ENCODE measurements at regions not wholly inside any gene's neighbourhood (a gene's known extent, or its start where the extent isn't known, plus 50 kb on each side); places are given as distances from the start of the nearest gene placed in this dataset.

DNA sequence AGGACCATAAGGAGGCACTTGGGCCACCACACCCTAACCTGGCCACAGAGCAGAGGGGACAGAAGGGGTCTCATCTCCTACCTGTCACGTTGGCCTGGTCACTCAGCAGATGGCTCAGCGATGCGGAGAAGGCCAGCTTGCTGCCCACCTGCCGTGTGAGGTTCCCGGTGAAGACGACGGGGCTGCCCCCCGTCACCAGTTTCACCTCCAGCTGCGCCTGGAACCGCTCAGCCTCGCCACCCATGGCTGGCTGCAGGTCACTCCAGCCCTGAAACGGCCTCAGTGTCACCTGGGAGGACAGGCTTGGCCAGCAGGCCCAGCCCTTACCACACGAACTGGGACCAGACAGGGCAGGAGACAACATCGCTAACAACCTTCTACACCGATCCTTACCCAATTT, 116.8 kb downstream of the RMI2 start:
- Histone ChIP-seq H3K36me3 (ENCODE audit: control insufficient read depth, insufficient read depth, low read length) (no peaks in the 10 kb centered on the region), H3K4me1 (ENCODE audit: control insufficient read depth, insufficient read depth, low read length) (no peaks in the 10 kb centered on the region), H3K27me3 (ENCODE audit: control insufficient read depth, insufficient read depth, low read length) (no peaks in the 10 kb centered on the region), H3K27ac (ENCODE audit: low read length) (no peak overlapping the region), H3K9me3 (ENCODE audit: control insufficient read depth, insufficient read depth, low read length) (no peaks in the 10 kb centered on the region), H3K4me3 (ENCODE audit: low read length) (no peak overlapping the region)
- no peak overlapping the region for H3K27ac Mint-ChIP-seq
- H3K36me3 Mint-ChIP-seq = no peaks in the 10 kb centered on the region
- DNase-seq (no peak), ATAC-seq (no peak)
- no peak overlapping the region for H3K4me3 Mint-ChIP-seq
- TF ChIP-seq, protein P1, sequence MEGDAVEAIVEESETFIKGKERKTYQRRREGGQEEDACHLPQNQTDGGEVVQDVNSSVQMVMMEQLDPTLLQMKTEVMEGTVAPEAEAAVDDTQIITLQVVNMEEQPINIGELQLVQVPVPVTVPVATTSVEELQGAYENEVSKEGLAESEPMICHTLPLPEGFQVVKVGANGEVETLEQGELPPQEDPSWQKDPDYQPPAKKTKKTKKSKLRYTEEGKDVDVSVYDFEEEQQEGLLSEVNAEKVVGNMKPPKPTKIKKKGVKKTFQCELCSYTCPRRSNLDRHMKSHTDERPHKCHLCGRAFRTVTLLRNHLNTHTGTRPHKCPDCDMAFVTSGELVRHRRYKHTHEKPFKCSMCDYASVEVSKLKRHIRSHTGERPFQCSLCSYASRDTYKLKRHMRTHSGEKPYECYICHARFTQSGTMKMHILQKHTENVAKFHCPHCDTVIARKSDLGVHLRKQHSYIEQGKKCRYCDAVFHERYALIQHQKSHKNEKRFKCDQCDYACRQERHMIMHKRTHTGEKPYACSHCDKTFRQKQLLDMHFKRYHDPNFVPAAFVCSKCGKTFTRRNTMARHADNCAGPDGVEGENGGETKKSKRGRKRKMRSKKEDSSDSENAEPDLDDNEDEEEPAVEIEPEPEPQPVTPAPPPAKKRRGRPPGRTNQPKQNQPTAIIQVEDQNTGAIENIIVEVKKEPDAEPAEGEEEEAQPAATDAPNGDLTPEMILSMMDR (IDR thresholded peaks at IDR 0.05) = no peak
- intact Hi-C loops (cut with micrococcal nuclease) = no loop called here
- WGBS (ENCODE audit: insufficient coverage) = 89% methylated on average over 15 of the region's 15 CpGs
- no peaks in the 10 kb centered on the region for H3K4me1 Mint-ChIP-seq
- no peaks in the 10 kb centered on the region for H3K9me3 Mint-ChIP-seq
- no peaks in the 10 kb centered on the region for H3K27me3 Mint-ChIP-seq (ENCODE audit: low read depth in 2 of 2)

DNA sequence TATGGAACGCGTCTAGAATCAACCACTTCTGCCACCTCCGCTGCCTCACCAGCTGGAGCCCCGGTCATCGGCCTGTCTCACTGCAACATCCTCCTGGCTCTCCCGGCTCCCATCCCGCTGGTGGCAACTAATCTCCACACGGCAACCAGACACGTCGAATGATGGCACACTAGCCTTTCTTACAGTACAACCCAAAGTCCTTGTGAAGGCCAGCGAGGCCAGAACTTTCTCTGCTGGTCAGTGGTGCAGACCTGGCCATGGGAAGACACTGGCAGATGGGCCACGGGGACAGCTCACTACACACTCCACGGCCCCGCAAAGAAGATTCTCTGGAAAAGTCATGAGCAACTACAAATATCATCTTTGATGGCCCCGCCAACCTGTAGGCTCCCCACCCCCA, 117.6 kb downstream of the RMI2 start:
- no peaks in the 10 kb centered on the region for H3K9me3 Mint-ChIP-seq

DNA sequence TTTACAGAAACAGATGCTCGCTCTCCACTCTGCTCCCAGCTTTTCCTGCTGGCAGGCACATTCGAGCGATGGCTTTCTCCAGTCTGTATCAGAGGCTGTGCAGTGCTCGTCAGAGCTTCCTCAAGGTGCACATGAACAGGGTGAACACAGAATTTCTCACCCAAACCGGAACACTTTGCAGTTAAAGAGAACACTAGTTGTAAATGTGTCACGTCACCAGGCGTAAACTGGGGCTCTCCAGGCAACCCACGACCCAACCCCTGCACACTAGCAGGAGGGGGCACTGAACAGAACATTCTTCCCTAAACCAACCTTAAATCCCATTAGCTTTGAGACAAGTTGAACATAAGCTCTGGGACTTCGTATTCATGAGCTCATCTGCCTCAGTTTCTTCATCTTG, 119.0 kb downstream of the RMI2 start:
- Histone ChIP-seq H3K4me1 (ENCODE audit: control insufficient read depth, insufficient read depth, low read length) (no peaks in the 10 kb centered on the region), H3K4me3 (ENCODE audit: low read length) (no peak overlapping the region), H3K36me3 (ENCODE audit: control insufficient read depth, insufficient read depth, low read length) (no peaks in the 10 kb centered on the region), H3K27ac (ENCODE audit: low read length) (no peak overlapping the region), H3K9me3 (ENCODE audit: control insufficient read depth, insufficient read depth, low read length) (no peaks in the 10 kb centered on the region), H3K27me3 (ENCODE audit: control insufficient read depth, insufficient read depth, low read length) (no peaks in the 10 kb centered on the region)
- Mint-ChIP-seq H3K9me3 (no peaks in the 10 kb centered on the region), H3K36me3 (no peaks in the 10 kb centered on the region), H3K4me3 (no peak overlapping the region), H3K4me1 (no peaks in the 10 kb centered on the region), H3K27ac (no peak overlapping the region), H3K27me3 (ENCODE audit: low read depth in 2 of 2) (no peaks in the 10 kb centered on the region)
- ATAC-seq (no peak), DNase-seq (no peak)
- WGBS (ENCODE audit: insufficient coverage) = 76% methylated on average over 9 of the region's 9 CpGs
- TF ChIP-seq, protein P1 (IDR thresholded peaks at IDR 0.05) = no peak
- intact Hi-C loops (cut with micrococcal nuclease) = no loop called here

More for the DNA sequence above, 117.6 kb downstream of the RMI2 start:
- Histone ChIP-seq H3K27ac (ENCODE audit: low read length) (no peak overlapping the region), H3K4me3 (ENCODE audit: low read length) (no peak overlapping the region), H3K36me3 (ENCODE audit: control insufficient read depth, insufficient read depth, low read length) (no peaks in the 10 kb centered on the region), H3K27me3 (ENCODE audit: control insufficient read depth, insufficient read depth, low read length) (no peaks in the 10 kb centered on the region), H3K9me3 (ENCODE audit: control insufficient read depth, insufficient read depth, low read length) (no peaks in the 10 kb centered on the region), H3K4me1 (ENCODE audit: control insufficient read depth, insufficient read depth, low read length) (no peaks in the 10 kb centered on the region)
- WGBS (ENCODE audit: insufficient coverage) = 95% methylated on average over 15 of the region's 15 CpGs
- Mint-ChIP-seq H3K4me3 (no peak overlapping the region), H3K27me3 (ENCODE audit: low read depth in 2 of 2) (no peaks in the 10 kb centered on the region), H3K27ac (peak overlapping the region in 1 of 2 donors; percentile 38), H3K36me3 (no peaks in the 10 kb centered on the region), H3K4me1 (no peaks in the 10 kb centered on the region)
- TF ChIP-seq, protein P1 (IDR thresholded peaks at IDR 0.05) = no peak
- intact Hi-C loops (cut with micrococcal nuclease) = no loop called here
- DNase-seq = no peak
- no peak for ATAC-seq

DNA sequence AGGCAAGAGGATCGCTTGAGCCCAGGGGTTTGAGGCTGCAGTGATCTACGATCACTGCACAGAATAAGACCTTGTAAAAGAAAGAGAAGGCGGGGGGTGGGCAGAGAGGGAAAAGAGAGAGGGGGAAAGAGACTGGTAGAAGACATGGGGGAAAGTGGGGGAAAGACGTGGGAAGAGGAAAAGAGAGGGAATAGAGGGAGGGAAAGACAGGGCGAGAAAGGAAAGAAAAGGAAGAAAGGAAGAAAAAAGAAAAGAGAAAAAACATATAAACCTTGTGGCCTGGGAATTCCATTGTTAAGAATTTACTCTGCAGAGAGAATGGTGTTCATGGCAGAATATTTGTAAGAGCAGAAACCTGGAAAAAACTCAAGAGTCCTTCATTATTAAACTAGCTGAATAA, 120.4 kb downstream of the RMI2 start:
- Mint-ChIP-seq H3K4me3 (no peak overlapping the region), H3K27ac (no peak overlapping the region), H3K9me3 (no peaks in the 10 kb centered on the region), H3K36me3 (no peaks in the 10 kb centered on the region), H3K4me1 (no peaks in the 10 kb centered on the region), H3K27me3 (ENCODE audit: low read depth in 2 of 2) (no peaks in the 10 kb centered on the region)
- no peak overlapping the region for H3K4me3 ChIP-seq (ENCODE audit: low read length)
- no peak overlapping the region for H3K27ac ChIP-seq (ENCODE audit: low read length)
- TF ChIP-seq, protein P1 (IDR thresholded peaks at IDR 0.05) = no peak
- intact Hi-C loops (cut with micrococcal nuclease) = no loop called here
- DNase-seq (no peak), ATAC-seq (no peak)
- H3K36me3 ChIP-seq (ENCODE audit: control insufficient read depth, insufficient read depth, low read length) = no peaks in the 10 kb centered on the region
- 87% methylated on average over 5 of the region's 5 CpGs for WGBS (ENCODE audit: insufficient coverage)
- no peaks in the 10 kb centered on the region for H3K4me1 ChIP-seq (ENCODE audit: control insufficient read depth, insufficient read depth, low read length)
- no peaks in the 10 kb centered on the region for H3K9me3 ChIP-seq (ENCODE audit: control insufficient read depth, insufficient read depth, low read length)
- H3K27me3 ChIP-seq (ENCODE audit: control insufficient read depth, insufficient read depth, low read length) = no peaks in the 10 kb centered on the region

Measured in natural killer cell (primary cell).